Stimulated activated CD4-positive, alpha-beta T cell treated with anti-CD3 and anti-CD28 coated beads, Interleukin-4, amount 100 ng/mL, for 24 hours (primary cell): ENCODE measurements at regions not wholly inside any gene's neighbourhood (a gene's known extent, or its start where the extent isn't known, plus 50 kb on each side); places are given as distances from the start of the nearest gene placed in this dataset.

ENCODE experiments used
- DNase-seq: peaks from one replicate; pipeline ENCODE4 v3.0.0-alpha.2; 2020

GRCh38 chr9:90038763-90039162 lies 434.0 kb downstream of the GADD45G start:
- no peak for DNase-seq

- DNase-seq: no peak
Observed at GRCh38 chr9:90044263-90044662, 439.5 kb downstream of the GADD45G start.

- peak; percentile 38 for DNase-seq
Observed at GRCh38 chr9:90044710-90045151, 439.9 kb downstream of the GADD45G start.

GRCh38 chr9:90046317-90046861 lies 441.6 kb downstream of the GADD45G start:
- DNase-seq: peak; percentile 11

GRCh38 chr9:90047828-90048227 lies 443.0 kb downstream of the GADD45G start:
- DNase-seq: no peak

- DNase-seq: no peak
Observed at GRCh38 chr9:90052366-90052765, 447.6 kb downstream of the GADD45G start.

- DNase-seq: no peak
Observed at GRCh38 chr9:90053027-90053426, 448.2 kb downstream of the GADD45G start.

- no peak for DNase-seq
Observed at GRCh38 chr9:90054810-90055209, 450.0 kb downstream of the GADD45G start.

- no peak for DNase-seq
Observed at GRCh38 chr9:90055226-90055625, 450.4 kb downstream of the GADD45G start.

- no peak for DNase-seq
Observed at GRCh38 chr9:90057361-90057760, 452.5 kb downstream of the GADD45G start.

GRCh38 chr9:90058182-90058763 lies 453.5 kb downstream of the GADD45G start:
- no peak for DNase-seq

GRCh38 chr9:90059436-90059835 lies 454.6 kb downstream of the GADD45G start:
- DNase-seq: no peak

- no peak for DNase-seq
Observed at GRCh38 chr9:90060256-90060655, 455.4 kb downstream of the GADD45G start.

- no peak for DNase-seq
Observed at GRCh38 chr9:90061187-90061586, 456.4 kb downstream of the GADD45G start.

- DNase-seq: no peak
Observed at GRCh38 chr9:90062982-90063381, 458.2 kb downstream of the GADD45G start.

- no peak for DNase-seq
Observed at GRCh38 chr9:90064248-90064647, 459.4 kb downstream of the GADD45G start.

GRCh38 chr9:90064971-90065370 lies 460.2 kb downstream of the GADD45G start:
- DNase-seq: no peak

- DNase-seq: no peak
Observed at GRCh38 chr9:90065851-90066250, 461.0 kb downstream of the GADD45G start.

- DNase-seq: no peak
Observed at GRCh38 chr9:90069085-90069484, 464.3 kb downstream of the GADD45G start.

GRCh38 chr9:90070056-90070455 lies 465.2 kb downstream of the GADD45G start:
- no peak for DNase-seq

- DNase-seq: no peak
Observed at GRCh38 chr9:90070469-90070868, 465.7 kb downstream of the GADD45G start.

GRCh38 chr9:90070931-90071660 lies 466.3 kb downstream of the GADD45G start:
- DNase-seq: no peak

- no peak for DNase-seq
Observed at GRCh38 chr9:90073186-90073945, 468.6 kb downstream of the GADD45G start.
